ENCODE measurements at regions not wholly inside any gene's neighbourhood (a gene's known extent, or its start where the extent isn't known, plus 50 kb on each side); places are given as distances from the start of the nearest gene placed in this dataset.

DNA sequence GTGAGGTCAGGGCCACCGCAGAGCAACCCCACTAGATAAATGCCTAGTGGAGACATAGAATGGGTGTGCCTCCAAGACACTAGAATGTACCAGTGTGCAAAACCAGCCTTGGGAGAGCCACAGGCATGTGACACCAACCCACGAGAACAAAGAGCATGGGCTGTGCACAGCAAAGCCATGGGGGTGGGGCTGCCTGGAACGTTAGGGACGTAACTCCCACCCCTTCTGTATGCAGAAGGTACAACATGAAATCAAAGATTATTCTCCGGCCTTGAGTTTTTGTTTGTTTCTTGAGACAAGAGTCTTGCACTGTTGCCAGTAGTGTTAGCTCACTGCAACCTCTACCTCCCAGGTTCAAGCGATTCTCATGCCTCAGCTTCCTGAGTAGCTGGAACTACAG lies 99.5 kb downstream of the MID1IP1 start:
- WGBS, result 86% methylated on average over 2 of the region's 6 CpGs
- Histone ChIP-seq H3K14ac (ENCODE audit: low read length in 2 of 2) (no peak overlapping the region), H3K79me1 (replicated peaks; ENCODE audit: low read length, poor library complexity, severe bottlenecking) (no peaks in the 10 kb centered on the region), H2BK120ac (ENCODE audit: low read depth, low read length) (no peak overlapping the region), H2AFZ (ENCODE audit: low read depth, low read length) (no peak overlapping the region), H3K4me1 (ENCODE audit: control insufficient read depth, insufficient read depth, low read depth, low read length) (no peaks in the 10 kb centered on the region), H2BK12ac (ENCODE audit: low read length in 2 of 2) (no peak overlapping the region), H3K4me2 (ENCODE audit: low read length, poor library complexity, severe bottlenecking) (no peak overlapping the region), H3K36me3 (ENCODE audit: control insufficient read depth in 1 of 2, insufficient read depth in 2 of 2, low read depth in 1 of 2, low read length in 2 of 2) (no peaks in the 10 kb centered on the region), H3K4me3 (ENCODE audit: insufficient read depth in 1 of 2, low read depth in 1 of 2, low read length in 2 of 2) (no peak overlapping the region), H3K27me3 (ENCODE audit: control insufficient read depth in 1 of 2, insufficient read depth in 1 of 2, low read length in 2 of 2) (peaks cover 0 to 5% of the 10 kb centered on the region in 2 experiments), H4K91ac (ENCODE audit: low read length) (no peak overlapping the region), H2AK5ac (ENCODE audit: low read length, severe bottlenecking) (no peak overlapping the region), H3K4ac (ENCODE audit: low read depth in 1 of 2, low read length in 2 of 2) (no peak overlapping the region), H2BK5ac (ENCODE audit: low read depth, low read length, poor library complexity, severe bottlenecking) (no peak overlapping the region), H3K18ac (ENCODE audit: low read depth in 1 of 2, low read length in 2 of 2) (no peak overlapping the region), H2BK15ac (ENCODE audit: low read depth, poor library complexity, severe bottlenecking) (no peak overlapping the region), H3K27ac (ENCODE audit: low read length, poor library complexity, severe bottlenecking) (no peak overlapping the region), H3K9me3 (ENCODE audit: control insufficient read depth, low read length) (no peaks in the 10 kb centered on the region), H3K9ac (ENCODE audit: low read length) (no peak overlapping the region), H3K23ac (ENCODE audit: low read length in 2 of 2) (no peak overlapping the region), H4K8ac (ENCODE audit: low read length) (no peak overlapping the region)
- DNase-seq, result no peak

DNA sequence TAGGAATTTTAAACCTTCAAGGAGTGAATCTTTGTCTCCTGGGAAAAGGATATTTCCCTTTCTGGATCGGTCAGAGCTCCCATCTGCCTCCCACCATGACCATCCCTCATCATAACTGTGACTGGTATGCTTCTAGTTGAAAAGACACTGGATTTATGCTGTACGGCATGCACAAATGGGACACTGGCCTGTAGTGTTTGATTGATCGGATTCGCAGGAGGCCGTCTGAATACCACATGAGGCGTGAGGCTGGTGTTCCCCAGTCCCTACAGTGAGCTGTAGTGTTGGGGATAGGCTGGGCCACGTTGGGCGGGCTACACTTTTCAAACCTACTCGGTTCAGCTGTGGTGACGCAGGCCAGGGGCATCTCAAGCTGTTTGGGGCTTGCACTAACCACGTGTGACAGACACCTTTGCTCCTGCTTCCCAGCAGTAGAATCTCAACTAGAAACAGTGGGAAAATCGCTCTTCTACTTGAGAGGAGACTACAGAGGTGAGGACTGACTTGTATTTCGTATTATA lies 101.8 kb downstream of the MID1IP1 start:
- Histone ChIP-seq H3K27me3 (ENCODE audit: control insufficient read depth in 1 of 2, insufficient read depth in 1 of 2, low read length in 2 of 2) (peaks cover 0 to 9% of the 10 kb centered on the region in 2 experiments), H2AFZ (ENCODE audit: low read depth, low read length) (no peak overlapping the region), H3K79me1 (replicated peaks; ENCODE audit: low read length, poor library complexity, severe bottlenecking) (no peaks in the 10 kb centered on the region), H2BK12ac (ENCODE audit: low read length in 2 of 2) (no peak overlapping the region), H3K9me3 (ENCODE audit: control insufficient read depth, low read length) (no peaks in the 10 kb centered on the region), H2AK5ac (ENCODE audit: low read length, severe bottlenecking) (no peak overlapping the region), H3K23ac (ENCODE audit: low read length in 2 of 2) (no peak overlapping the region), H2BK15ac (ENCODE audit: low read depth, poor library complexity, severe bottlenecking) (no peak overlapping the region), H3K4ac (ENCODE audit: low read depth in 1 of 2, low read length in 2 of 2) (no peak overlapping the region), H2BK120ac (ENCODE audit: low read depth, low read length) (no peak overlapping the region), H3K9ac (ENCODE audit: low read length) (no peak overlapping the region), H4K91ac (ENCODE audit: low read length) (no peak overlapping the region), H4K8ac (ENCODE audit: low read length) (no peak overlapping the region), H3K4me1 (ENCODE audit: control insufficient read depth, insufficient read depth, low read depth, low read length) (no peaks in the 10 kb centered on the region), H3K36me3 (ENCODE audit: control insufficient read depth in 1 of 2, insufficient read depth in 2 of 2, low read depth in 1 of 2, low read length in 2 of 2) (no peaks in the 10 kb centered on the region), H3K14ac (ENCODE audit: low read length in 2 of 2) (no peak overlapping the region), H3K4me3 (ENCODE audit: insufficient read depth in 1 of 2, low read depth in 1 of 2, low read length in 2 of 2) (no peak overlapping the region), H2BK5ac (ENCODE audit: low read depth, low read length, poor library complexity, severe bottlenecking) (no peak overlapping the region), H3K18ac (ENCODE audit: low read depth in 1 of 2, low read length in 2 of 2) (no peak overlapping the region), H3K27ac (ENCODE audit: low read length, poor library complexity, severe bottlenecking) (no peak overlapping the region), H3K4me2 (ENCODE audit: low read length, poor library complexity, severe bottlenecking) (no peak overlapping the region)
- WGBS, result 89% methylated on average over 8 of the region's 13 CpGs
- DNase-seq, result no peak

DNA sequence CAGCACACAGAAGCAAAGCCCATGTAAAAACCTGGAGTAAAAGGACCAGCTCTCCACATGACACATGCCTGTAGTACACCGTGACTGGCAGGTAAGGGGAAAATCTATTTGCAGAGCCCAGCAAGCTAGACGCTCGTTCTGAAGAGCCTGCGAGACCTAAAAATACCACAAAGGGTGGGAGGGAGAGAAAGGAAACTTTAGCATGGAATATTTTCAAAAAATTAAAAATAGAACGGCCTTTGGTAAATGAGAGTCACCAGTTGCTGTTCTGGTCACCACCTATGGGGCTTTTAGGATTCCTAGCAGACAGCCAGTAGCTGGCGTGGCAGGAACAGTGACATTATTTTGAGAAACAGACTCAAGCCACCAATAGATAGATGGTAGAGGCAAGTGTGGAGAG lies 115.5 kb downstream of the MID1IP1 start:
- Histone ChIP-seq H3K14ac (ENCODE audit: low read length in 2 of 2) (no peak overlapping the region), H3K4me3 (ENCODE audit: insufficient read depth in 1 of 2, low read depth in 1 of 2, low read length in 2 of 2) (no peak overlapping the region), H2BK12ac (ENCODE audit: low read length in 2 of 2) (no peak overlapping the region), H4K8ac (ENCODE audit: low read length) (no peak overlapping the region), H3K18ac (ENCODE audit: low read depth in 1 of 2, low read length in 2 of 2) (no peak overlapping the region), H2AFZ (ENCODE audit: low read depth, low read length) (no peak overlapping the region), H2BK120ac (ENCODE audit: low read depth, low read length) (no peak overlapping the region), H3K27ac (ENCODE audit: low read length, poor library complexity, severe bottlenecking) (no peak overlapping the region), H2BK5ac (ENCODE audit: low read depth, low read length, poor library complexity, severe bottlenecking) (no peak overlapping the region), H3K27me3 (ENCODE audit: control insufficient read depth in 1 of 2, insufficient read depth in 1 of 2, low read length in 2 of 2) (peaks cover 0 to 10% of the 10 kb centered on the region in 2 experiments), H2BK15ac (ENCODE audit: low read depth, poor library complexity, severe bottlenecking) (no peak overlapping the region), H3K36me3 (ENCODE audit: control insufficient read depth in 1 of 2, insufficient read depth in 2 of 2, low read depth in 1 of 2, low read length in 2 of 2) (no peaks in the 10 kb centered on the region), H3K23ac (ENCODE audit: low read length in 2 of 2) (no peak overlapping the region), H3K9me3 (ENCODE audit: control insufficient read depth, low read length) (no peaks in the 10 kb centered on the region), H4K91ac (ENCODE audit: low read length) (no peak overlapping the region), H3K79me1 (replicated peaks; ENCODE audit: low read length, poor library complexity, severe bottlenecking) (no peaks in the 10 kb centered on the region), H2AK5ac (ENCODE audit: low read length, severe bottlenecking) (no peak overlapping the region), H3K9ac (ENCODE audit: low read length) (no peak overlapping the region), H3K4me1 (ENCODE audit: control insufficient read depth, insufficient read depth, low read depth, low read length) (no peaks in the 10 kb centered on the region), H3K4ac (ENCODE audit: low read depth in 1 of 2, low read length in 2 of 2) (no peak overlapping the region), H3K4me2 (ENCODE audit: low read length, poor library complexity, severe bottlenecking) (no peak overlapping the region)
- 90% methylated on average over 6 of the region's 6 CpGs for WGBS
- DNase-seq, result no peak

DNA sequence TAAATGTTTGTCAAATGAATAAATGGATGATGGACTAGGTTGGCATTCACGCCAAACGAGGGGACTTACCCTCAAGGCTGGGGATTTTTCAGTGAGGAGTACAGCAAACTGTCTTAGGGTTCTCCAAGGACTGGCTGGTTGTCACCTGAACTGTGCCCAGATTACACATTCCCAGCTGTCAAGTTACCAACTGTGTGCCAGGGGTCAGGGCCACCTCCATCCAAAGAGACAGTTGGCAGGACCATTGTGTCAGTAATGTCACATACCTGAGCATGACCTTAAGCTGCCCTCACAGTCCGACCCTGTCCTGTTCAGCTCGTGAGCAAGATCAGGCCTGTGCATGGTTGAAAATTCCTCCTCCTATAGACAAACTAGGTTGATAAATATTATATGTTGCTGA lies 116.7 kb downstream of the MID1IP1 start:
- WGBS, result 100% methylated on average over 2 of the region's 4 CpGs

More for the DNA sequence above, 116.7 kb downstream of the MID1IP1 start:
- H3K4me3 ChIP-seq (ENCODE audit: insufficient read depth in 1 of 2, low read depth in 1 of 2, low read length in 2 of 2), result no peak overlapping the region
- H3K79me1 ChIP-seq (replicated peaks; ENCODE audit: low read length, poor library complexity, severe bottlenecking), result no peaks in the 10 kb centered on the region
- H2BK120ac ChIP-seq (ENCODE audit: low read depth, low read length), result no peak overlapping the region
- H4K91ac ChIP-seq (ENCODE audit: low read length), result no peak overlapping the region
- H3K18ac ChIP-seq (ENCODE audit: low read depth in 1 of 2, low read length in 2 of 2), result no peak overlapping the region
- no peak overlapping the region for H3K4ac ChIP-seq (ENCODE audit: low read depth in 1 of 2, low read length in 2 of 2)
- H3K14ac ChIP-seq (ENCODE audit: low read length in 2 of 2), result no peak overlapping the region
- no peaks in the 10 kb centered on the region for H3K4me1 ChIP-seq (ENCODE audit: control insufficient read depth, insufficient read depth, low read depth, low read length)
- no peak overlapping the region for H2BK12ac ChIP-seq (ENCODE audit: low read length in 2 of 2)
- no peaks in the 10 kb centered on the region for H3K9me3 ChIP-seq (ENCODE audit: control insufficient read depth, low read length)
- H2AFZ ChIP-seq (ENCODE audit: low read depth, low read length), result no peak overlapping the region
- peaks cover 0 to 10% of the 10 kb centered on the region in 2 experiments for H3K27me3 ChIP-seq (ENCODE audit: control insufficient read depth in 1 of 2, insufficient read depth in 1 of 2, low read length in 2 of 2)
- no peaks in the 10 kb centered on the region for H3K36me3 ChIP-seq (ENCODE audit: control insufficient read depth in 1 of 2, insufficient read depth in 2 of 2, low read depth in 1 of 2, low read length in 2 of 2)
- no peak overlapping the region for H3K23ac ChIP-seq (ENCODE audit: low read length in 2 of 2)
- no peak overlapping the region for H3K9ac ChIP-seq (ENCODE audit: low read length)
- H2BK15ac ChIP-seq (ENCODE audit: low read depth, poor library complexity, severe bottlenecking), result no peak overlapping the region
- H4K8ac ChIP-seq (ENCODE audit: low read length), result no peak overlapping the region
- no peak for DNase-seq
- H3K4me2 ChIP-seq (ENCODE audit: low read length, poor library complexity, severe bottlenecking), result no peak overlapping the region
- no peak overlapping the region for H2BK5ac ChIP-seq (ENCODE audit: low read depth, low read length, poor library complexity, severe bottlenecking)
- no peak overlapping the region for H3K27ac ChIP-seq (ENCODE audit: low read length, poor library complexity, severe bottlenecking)
- H2AK5ac ChIP-seq (ENCODE audit: low read length, severe bottlenecking), result no peak overlapping the region
